ENCODE measurements at regions not wholly inside any gene's neighbourhood (a gene's known extent, or its start where the extent isn't known, plus 50 kb on each side); places are given as distances from the start of the nearest gene placed in this dataset.

DNA sequence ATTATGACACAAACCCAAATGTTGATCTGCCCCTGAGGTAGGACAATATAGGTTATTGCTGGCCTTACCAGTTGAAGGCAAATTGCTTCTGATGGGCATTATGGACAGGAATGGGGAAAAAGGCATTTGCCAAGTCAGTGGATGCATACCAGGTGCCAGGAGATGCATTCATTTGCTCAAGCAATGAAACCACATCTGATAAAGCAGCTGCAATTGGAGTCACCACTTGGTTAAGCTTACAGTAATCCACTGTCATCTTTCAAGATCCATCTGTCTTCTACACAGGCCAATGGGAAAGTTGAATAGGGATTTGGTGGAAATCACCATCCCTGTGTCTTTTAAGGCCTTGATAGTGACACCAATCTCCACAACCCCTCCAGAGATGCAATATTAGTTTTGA, 648.6 kb downstream of the COL12A1 start:
- Mint-ChIP-seq H3K9me3 (ENCODE audit: low read depth) (peaks cover 3% of the 10 kb centered on the region), H3K27me3 (ENCODE audit: low read depth) (no peaks in the 10 kb centered on the region), H3K4me3 (ENCODE audit: unreplicated experiment) (no peak overlapping the region), H3K27ac (ENCODE audit: unreplicated experiment) (no peak overlapping the region), H3K4me1 (ENCODE audit: low read depth) (peaks cover 7% of the 10 kb centered on the region), H3K36me3 (ENCODE audit: low read depth) (no peaks in the 10 kb centered on the region)
- no peak for DNase-seq (ENCODE audit: low spot score)
- TF ChIP-seq, protein P1, sequence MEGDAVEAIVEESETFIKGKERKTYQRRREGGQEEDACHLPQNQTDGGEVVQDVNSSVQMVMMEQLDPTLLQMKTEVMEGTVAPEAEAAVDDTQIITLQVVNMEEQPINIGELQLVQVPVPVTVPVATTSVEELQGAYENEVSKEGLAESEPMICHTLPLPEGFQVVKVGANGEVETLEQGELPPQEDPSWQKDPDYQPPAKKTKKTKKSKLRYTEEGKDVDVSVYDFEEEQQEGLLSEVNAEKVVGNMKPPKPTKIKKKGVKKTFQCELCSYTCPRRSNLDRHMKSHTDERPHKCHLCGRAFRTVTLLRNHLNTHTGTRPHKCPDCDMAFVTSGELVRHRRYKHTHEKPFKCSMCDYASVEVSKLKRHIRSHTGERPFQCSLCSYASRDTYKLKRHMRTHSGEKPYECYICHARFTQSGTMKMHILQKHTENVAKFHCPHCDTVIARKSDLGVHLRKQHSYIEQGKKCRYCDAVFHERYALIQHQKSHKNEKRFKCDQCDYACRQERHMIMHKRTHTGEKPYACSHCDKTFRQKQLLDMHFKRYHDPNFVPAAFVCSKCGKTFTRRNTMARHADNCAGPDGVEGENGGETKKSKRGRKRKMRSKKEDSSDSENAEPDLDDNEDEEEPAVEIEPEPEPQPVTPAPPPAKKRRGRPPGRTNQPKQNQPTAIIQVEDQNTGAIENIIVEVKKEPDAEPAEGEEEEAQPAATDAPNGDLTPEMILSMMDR (IDR thresholded peaks at IDR 0.05), result no peak

DNA sequence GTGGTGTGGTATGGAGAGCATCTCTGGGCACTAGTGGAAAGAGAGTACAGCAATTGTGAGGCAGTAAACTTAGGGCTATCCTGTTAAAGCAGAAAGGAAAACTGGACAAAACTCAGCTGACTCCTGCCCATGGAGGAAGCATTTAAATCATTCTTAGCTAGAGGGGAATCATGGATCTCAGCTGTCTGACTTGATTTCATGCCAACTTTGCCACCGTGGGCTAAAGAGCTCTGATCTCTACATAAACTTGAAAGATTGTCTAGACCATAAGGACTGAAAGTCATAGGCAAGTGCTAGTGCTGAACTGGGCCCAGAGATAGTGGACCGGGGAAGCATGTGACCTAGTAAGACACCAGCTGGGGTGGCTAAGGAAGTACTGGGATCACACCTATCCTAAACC, 651.8 kb downstream of the COL12A1 start:
- H3K4me3 Mint-ChIP-seq (ENCODE audit: unreplicated experiment), result no peak overlapping the region
- no peak for DNase-seq (ENCODE audit: low spot score)
- H3K27ac Mint-ChIP-seq (ENCODE audit: unreplicated experiment), result no peak overlapping the region
- H3K36me3 Mint-ChIP-seq (ENCODE audit: low read depth), result no peaks in the 10 kb centered on the region
- TF ChIP-seq, protein P1 (IDR thresholded peaks at IDR 0.05), result no peak
- peaks cover 17% of the 10 kb centered on the region for H3K4me1 Mint-ChIP-seq (ENCODE audit: low read depth)
- H3K9me3 Mint-ChIP-seq (ENCODE audit: low read depth), result peaks cover 6% of the 10 kb centered on the region
- no peaks in the 10 kb centered on the region for H3K27me3 Mint-ChIP-seq (ENCODE audit: low read depth)

DNA sequence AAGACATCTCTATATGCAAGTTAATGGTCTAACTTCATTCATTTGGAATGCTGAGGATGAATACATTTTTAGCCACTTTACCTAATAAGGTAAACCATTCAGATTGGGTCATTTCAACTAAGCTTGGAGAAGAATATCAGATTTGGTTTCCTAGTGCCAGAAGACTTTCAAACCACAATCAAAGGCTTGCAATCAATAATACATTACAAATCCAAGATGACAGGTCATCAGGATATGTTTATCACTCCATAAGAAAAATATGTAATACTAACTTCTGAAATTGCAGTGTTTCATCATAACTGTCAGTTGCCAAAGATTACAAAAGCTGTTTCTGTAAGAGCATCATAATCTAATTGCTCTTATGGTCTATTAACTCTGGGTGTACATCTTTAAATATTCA, 654.0 kb downstream of the COL12A1 start:
- no peak for DNase-seq (ENCODE audit: low spot score)
- TF ChIP-seq, protein P1 (IDR thresholded peaks at IDR 0.05), result no peak
- no peak overlapping the region for H3K4me3 Mint-ChIP-seq (ENCODE audit: unreplicated experiment)
- no peaks in the 10 kb centered on the region for H3K36me3 Mint-ChIP-seq (ENCODE audit: low read depth)
- peaks cover 17% of the 10 kb centered on the region for H3K4me1 Mint-ChIP-seq (ENCODE audit: low read depth)
- H3K27ac Mint-ChIP-seq (ENCODE audit: unreplicated experiment), result no peak overlapping the region
- H3K9me3 Mint-ChIP-seq (ENCODE audit: low read depth), result peaks cover 9% of the 10 kb centered on the region
- H3K27me3 Mint-ChIP-seq (ENCODE audit: low read depth), result no peaks in the 10 kb centered on the region

DNA sequence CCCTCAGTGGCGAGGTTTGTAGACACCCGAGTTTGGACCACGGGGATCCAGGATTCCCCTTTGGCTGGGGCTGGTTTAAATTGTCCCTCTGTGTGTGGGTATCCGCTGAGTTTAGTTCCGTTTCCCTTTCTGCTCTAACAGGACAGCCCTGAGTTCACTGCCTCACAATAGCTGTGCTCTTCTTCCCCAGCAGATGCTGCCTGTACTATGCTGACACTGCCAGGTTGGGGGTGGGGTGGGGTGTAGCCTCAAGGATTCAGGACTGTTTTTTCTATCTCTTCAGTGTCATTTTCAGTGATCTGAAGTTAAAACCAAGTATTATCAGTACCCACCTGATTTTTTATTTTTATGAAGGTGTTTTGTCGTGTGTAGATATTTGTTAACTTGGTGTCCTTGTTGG, 655.0 kb downstream of the COL12A1 start:
- TF ChIP-seq, protein P1 (IDR thresholded peaks at IDR 0.05), result no peak
- H3K4me1 Mint-ChIP-seq (ENCODE audit: low read depth), result peaks cover 17% of the 10 kb centered on the region
- no peak for DNase-seq (ENCODE audit: low spot score)
- peaks cover 10% of the 10 kb centered on the region for H3K9me3 Mint-ChIP-seq (ENCODE audit: low read depth)
- no peak overlapping the region for H3K4me3 Mint-ChIP-seq (ENCODE audit: unreplicated experiment)
- no peaks in the 10 kb centered on the region for H3K27me3 Mint-ChIP-seq (ENCODE audit: low read depth)
- no peaks in the 10 kb centered on the region for H3K36me3 Mint-ChIP-seq (ENCODE audit: low read depth)
- no peak overlapping the region for H3K27ac Mint-ChIP-seq (ENCODE audit: unreplicated experiment)

DNA sequence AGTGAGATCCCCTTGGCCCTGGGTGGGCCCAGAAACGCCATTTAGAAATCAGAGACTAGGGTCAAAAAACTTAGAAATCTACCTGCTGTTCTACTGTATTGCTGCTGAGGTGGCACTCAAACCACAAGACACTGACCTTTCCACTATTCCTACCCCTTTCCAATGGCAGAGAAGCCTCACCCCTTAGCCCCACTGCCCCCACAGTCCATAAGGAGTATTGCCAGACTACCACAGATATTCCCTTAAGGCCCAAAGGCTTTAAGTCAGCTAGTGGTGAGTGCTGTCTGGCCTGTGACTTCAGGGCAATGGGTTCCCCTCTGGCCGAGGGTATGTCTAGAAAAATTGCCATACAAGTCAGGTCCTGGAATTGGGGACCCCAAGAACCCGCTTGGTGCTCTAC, 656.1 kb downstream of the COL12A1 start:
- Mint-ChIP-seq H3K4me1 (ENCODE audit: low read depth) (peaks cover 17% of the 10 kb centered on the region), H3K4me3 (ENCODE audit: unreplicated experiment) (no peak overlapping the region), H3K9me3 (ENCODE audit: low read depth) (peaks cover 21% of the 10 kb centered on the region), H3K36me3 (ENCODE audit: low read depth) (peaks cover 2% of the 10 kb centered on the region), H3K27ac (ENCODE audit: unreplicated experiment) (no peak overlapping the region), H3K27me3 (ENCODE audit: low read depth) (no peaks in the 10 kb centered on the region)
- TF ChIP-seq, protein P1 (IDR thresholded peaks at IDR 0.05), result no peak
- no peak for DNase-seq (ENCODE audit: low spot score)

Data from chondrocyte (in vitro differentiated cells).